SK-MEL-5 (cell line): ENCODE measurements at regions not wholly inside any gene's neighbourhood (a gene's known extent, or its start where the extent isn't known, plus 50 kb on each side); places are given as distances from the start of the nearest gene placed in this dataset.
"Not testable (repeated sequence)": the region's sequence is repeated elsewhere in the genome, so short reads cannot be mapped to it uniquely, and the experiment has no call there.

ENCODE experiments used
- DNase-seq: peaks from one replicate; pipeline ENCODE4 v3.0.0-alpha.2; 2016; ENCODE audit warnings: low read depth, low spot score
- in situ Hi-C: cut with HindIII; loops from 2 replicates; pipeline ENCODE4 v1.10.0; 2016; ENCODE audit warnings: low sequenced_read_pairs, high pct_unique_total_duplicates, low pct_unique_long_range_greater_than_20kb

DNA sequence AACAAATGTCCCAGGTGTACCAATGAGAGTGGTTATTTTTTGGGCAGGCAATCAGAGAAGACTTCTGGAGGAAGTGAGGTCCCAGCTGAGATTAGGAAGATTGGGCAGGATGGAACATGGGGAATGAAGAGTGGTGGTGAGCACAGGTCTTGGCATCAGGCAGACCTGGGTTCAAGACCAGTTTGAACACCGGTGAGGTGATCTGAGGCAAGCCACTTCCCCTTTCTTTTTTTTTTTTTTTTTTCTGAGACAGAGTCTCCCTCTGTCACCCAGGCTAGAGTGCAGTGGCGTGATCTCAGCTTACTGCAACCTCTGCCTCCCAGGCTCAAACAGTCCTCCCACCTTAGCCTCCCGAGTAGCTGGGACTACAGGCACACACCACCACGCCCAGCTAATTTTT is 134.4 kb downstream of the PHETA1 start:
- in situ Hi-C loops, result not testable (repeated sequence)

DNA sequence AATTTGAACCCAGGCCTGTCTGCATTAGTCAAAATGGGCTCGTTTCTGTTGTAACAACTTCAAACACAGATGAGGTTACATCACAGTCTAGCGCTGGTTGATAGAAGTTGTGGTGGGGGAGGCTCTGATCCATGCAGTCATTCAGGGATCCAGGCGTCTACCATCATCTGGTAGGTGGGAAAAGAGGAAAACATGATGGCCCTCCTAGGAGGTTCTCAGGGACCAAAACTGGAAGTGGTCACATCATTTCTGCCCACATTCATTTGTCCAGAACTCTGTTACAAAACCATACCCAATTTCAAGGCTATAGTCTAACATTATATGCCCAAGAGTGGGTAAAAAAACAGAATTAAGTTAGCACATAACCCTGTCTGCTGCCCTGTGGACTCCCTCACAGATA is 135.1 kb downstream of the PHETA1 start:
- DNase-seq, result no peak
- in situ Hi-C loops, result no loop called here

More for the DNA sequence above, 134.4 kb downstream of the PHETA1 start:
- not testable (repeated sequence) for DNase-seq

DNA sequence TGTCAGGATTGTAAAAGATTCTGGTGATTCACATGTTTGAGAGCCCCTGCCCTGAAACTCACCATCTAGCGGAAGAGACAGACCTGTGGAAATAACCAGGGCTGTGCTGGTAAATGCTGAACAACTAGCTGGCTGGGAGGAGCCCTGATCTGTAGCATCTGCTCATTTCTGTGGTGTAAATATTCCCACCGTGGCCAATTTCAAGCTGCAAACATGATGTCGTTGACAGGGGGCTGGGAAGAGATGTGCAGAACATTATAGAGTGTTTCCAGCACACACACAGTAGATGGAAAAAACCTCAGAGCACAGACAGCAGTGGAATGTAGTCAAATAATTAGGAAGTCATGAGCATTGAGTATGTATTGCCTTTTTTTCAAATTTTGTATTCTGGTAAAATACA is 138.2 kb downstream of the PHETA1 start:
- in situ Hi-C loops, result no loop called here
- DNase-seq, result no peak

DNA sequence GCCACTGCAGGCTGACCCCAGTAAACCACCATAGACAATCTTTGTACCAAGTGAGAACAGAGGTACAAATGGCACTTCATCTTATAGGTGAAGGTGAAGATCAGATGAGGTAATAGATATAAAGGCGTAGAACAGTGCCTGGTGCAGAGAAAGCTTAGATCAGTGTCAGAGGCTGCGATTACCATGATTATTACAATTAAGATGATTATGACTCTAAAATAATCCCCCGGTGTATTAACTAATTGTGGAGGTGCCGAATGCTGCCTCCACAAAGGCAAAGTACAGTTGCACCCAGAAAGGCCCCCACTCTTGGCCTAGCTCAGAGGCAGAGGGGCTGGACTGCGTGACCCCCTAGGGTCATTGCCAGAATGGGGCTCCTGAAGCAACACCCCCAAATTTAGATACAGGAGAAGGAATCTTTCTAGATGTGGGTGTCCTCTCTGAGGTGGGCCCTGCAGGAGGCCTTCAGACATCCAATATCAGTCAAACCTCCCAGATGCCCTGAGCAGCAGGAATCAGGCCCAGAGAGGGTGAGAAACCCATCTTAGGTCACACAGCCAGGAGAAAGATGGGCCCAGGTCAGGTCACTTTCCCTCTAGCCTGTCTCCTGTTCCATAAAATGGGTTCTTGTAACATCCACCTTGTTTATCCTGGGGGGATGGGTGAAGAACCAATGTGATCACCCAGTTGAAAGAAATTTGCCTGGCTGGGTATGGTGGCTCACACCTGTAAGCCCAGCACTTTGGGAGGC is 139.8 kb downstream of the PHETA1 start:
- in situ Hi-C loops, result no loop called here
- no peak for DNase-seq

DNA sequence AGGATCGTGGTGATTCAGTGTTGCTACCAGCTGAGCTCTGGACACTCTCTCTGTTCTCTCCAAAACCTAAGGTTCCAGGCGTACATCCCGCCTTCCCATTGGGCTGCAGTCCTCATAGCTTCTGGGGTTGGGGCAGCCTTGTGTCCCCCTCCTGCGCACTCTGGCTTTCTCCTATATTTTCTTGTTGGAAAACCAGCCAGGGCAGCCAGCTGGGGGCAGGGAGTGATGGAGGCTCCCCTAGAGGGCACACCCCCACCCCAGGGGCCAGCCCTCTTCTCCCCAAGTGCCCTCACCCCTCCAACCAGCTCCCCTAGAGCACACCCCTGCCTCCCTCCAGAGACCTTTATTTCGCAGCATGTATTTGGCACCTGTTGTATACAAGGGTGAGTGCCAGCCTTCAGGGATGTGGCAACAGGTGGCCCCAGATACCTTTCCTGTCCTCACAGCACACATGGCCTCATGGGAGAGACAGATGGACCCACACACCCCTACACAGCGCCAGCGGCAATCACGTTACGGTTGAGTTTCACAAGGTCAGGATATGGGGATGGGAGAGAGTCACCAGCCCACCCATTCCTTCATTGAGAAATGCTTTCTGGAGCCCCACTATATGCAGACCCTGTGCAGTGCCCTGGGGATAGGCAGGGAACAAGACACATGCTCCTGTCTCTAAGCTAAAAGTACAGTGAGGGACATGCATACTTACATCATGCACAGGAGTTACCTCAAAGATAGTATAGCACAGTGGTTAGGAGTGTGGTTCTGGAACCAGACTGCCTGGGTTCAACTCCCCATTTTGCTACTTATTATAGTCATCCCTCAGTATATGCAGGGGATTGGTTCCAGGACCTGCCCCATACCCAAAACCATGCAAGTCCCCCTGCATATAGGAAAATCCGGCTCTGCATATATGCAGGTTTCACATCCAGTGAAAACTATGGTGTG is 141.1 kb downstream of the PHETA1 start:
- in situ Hi-C loops, result no loop called here
- DNase-seq, result no peak

DNA sequence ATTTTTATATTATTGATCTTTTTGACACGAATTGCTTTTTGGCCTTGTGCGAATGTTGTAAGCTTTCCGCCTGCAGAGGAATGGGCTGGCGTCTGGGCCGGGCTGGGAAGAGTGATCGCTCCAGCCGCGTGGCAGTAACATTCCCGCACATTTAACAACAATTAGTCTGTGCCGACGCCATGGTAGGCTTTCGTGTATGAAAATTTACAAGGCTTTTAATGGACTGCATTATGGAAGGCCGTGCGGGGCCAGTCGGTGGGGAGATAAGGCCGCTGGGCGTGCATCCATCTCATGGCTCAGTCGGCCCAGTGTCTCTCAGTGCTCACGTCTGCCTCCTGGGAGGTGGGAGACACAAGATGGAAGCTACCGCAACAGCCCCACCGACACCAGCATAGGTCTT is 142.2 kb downstream of the PHETA1 start:
- in situ Hi-C loops, result no loop called here

DNA sequence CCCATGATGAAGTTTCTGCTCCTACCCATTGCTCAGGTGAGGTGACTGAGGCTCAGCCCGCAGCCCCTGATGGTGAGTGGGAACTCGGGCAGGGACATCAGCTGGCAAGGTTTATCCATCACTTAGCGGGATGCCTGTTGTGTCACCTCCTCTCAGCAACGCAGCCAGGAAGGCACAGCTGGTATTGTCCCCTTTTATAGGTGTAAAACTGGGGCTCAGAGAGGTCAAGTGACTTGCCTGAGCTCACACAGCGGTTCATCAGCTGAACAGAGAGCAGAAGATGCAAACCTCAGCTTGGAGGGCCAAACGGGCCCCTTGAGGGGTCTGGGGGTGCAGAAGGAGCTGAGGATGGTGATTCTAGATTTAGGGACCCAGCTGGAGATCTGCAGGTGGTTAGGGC is 143.6 kb downstream of the PHETA1 start:
- in situ Hi-C loops, result no loop called here

More for the DNA sequence above, 142.2 kb downstream of the PHETA1 start:
- no peak for DNase-seq

DNA sequence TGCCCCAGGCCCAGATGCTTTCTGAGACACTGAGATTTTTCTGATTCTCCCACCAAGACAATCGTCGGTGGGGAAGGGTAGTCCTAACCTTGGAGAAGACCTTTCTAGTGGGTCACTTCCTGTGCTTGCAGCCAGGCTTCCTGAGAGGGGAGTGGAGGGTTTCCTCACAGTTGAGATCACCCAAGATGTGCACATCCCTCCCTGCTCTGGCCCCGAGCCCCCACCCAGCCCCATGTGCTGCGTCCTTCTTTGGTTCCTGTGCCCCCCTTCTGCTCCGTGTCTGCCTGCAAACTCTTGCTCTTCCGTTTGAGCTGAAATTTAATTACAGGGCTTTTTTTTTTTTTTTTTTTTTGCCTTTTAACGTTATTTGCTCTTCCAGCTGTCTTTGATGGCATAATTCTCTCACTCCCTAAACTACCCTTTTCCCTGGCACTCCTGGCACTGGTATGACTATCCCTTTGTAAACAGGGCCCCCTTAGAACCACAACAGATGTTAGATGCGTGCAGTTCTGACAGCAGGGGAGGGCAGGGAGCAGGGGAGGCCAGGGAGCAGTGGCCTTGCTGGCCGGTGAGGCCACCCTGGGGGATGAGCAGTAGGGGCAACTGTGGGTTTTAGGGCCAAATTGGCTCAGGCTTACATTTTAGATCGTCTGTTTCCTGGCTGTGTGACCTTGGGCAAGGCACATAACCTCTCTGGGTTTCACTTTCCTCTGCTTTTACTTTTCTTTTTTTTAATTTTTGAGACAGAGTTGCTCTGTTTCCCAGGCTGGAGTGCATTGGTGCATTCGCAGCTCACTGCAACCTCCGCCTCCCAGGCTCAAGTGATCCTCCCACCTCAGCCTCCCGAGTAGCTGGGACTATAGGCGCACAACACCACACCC is 144.5 kb downstream of the PHETA1 start:
- no peak for DNase-seq
- in situ Hi-C loops, result no loop called here

More for the DNA sequence above, 143.6 kb downstream of the PHETA1 start:
- no peak for DNase-seq

DNA sequence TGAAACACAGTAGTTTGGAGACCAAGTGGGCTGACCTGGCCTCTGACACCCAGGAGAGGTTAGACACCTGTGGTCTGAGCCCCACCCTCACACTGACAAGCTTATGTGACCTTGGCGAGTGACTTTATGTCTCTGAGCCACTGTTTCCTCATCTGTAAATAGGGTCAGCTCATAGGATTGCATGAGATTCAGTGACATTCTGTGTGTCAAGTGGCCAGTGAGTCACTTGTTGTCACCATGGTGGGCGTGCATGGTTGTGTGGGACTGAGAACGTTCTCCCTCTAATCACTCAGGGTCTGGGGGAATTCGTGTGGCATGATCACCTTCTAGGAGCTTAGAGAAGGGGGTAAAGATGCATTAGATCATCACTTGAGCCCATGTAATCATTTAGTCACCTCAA is 146.4 kb downstream of the PHETA1 start:
- no peak for DNase-seq
- in situ Hi-C loops, result no loop called here

DNA sequence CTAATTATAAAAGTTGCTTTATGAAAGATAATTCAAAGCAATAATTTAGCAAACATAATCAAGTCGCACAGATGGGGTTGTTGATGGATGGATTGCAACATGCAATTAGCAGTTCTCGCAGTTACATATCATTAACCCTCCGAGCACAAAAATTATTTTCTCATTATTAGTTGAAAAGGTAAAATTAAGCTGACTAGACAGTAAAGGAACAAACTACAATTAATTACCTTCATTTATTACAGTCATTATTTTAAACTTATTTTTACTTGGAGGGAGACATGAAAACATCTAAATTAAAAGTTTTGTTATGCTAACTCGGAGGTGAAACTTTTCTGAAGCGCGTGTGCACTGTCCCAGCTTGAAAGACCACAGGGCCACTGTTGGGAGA is 146.9 kb downstream of the PHETA1 start:
- no peak for DNase-seq
- in situ Hi-C loops, result no loop called here

DNA sequence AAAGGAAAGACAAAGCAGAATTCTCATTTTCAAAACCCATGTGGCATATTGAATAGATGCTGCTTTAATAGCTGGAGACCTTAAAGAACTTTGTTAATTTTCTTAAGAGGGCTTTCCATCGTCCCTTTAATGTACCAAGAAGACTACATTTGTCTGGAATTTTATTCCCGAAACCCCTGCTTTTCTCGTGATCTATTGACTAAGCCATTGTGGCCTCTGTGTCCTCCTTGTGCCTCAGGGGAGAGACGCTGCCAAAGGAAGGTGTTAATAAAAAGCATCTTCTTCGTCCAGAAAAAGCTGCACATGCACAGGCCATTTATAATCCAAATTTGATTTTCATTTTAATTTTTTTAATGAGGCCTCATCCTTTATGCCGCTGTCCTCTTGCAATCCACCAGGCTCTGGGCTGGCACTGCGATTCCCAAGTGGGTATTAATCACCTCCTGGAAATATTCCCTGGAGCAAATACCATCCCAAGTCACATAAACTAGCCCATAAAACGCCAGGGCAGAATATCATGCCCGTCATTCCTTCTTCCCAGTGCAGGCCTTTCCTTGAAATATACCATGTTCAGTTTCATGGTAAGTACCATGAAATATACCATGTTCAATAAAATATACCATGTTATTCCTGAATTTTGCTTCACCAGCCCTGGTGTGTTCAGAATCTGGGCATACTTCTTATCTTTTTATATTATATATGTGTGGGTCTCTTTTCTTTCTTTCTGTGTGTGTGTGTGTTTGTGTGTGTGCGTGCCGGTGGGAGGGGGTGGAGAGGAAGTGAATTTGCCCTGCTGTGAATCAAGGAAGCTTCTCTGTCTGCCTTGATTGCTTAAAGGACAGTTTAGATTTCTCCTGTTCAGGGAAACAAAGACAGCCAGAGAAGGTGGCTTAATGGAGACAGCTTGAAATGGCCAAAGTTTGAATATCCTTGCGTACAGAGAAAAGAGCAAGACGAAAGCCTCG is 147.6 kb downstream of the PHETA1 start:
- in situ Hi-C loops, result no loop called here
- DNase-seq, result peak; percentile 77

DNA sequence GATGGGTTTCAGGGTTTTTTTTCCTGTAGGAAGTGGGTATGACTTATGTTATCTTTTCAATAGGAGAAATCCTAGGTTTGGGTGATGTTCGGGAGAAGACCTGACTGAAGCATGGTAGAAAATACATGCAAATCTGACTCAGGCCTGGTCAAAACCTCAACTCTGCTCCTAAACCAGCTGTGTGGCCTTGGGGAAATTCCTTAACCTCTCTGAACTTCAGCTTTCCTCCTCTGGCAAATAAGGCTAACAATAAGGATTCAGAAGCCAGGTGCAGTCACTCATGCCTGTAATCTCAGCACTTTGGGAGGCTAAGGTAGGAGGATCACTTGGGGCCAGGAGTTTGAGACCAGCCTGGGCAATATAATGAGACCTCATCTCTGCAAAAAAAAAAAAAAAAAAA is 148.5 kb downstream of the PHETA1 start:
- in situ Hi-C loops, result no loop called here
- DNase-seq, result no peak

DNA sequence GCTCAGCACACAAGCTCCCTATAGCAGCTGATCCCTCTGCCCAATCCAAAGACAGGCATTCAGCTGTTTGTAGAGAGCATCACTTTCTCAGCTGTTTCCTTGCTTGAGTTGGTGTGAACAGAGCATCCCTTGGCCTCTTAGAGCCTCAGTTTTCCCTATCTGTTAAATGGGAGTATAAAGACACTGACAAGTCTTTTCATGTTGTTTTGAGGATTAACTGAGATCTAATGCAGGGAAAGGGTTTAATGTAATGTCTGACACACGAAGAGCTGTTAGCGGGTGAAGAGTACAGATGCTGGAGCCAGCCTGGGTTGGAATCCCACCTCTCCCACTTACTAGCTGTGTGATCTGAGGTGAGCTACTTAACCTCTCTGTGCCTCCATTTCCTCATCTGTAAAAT is 149.5 kb downstream of the PHETA1 start:
- in situ Hi-C loops, result no loop called here
- peak; percentile 13 for DNase-seq

DNA sequence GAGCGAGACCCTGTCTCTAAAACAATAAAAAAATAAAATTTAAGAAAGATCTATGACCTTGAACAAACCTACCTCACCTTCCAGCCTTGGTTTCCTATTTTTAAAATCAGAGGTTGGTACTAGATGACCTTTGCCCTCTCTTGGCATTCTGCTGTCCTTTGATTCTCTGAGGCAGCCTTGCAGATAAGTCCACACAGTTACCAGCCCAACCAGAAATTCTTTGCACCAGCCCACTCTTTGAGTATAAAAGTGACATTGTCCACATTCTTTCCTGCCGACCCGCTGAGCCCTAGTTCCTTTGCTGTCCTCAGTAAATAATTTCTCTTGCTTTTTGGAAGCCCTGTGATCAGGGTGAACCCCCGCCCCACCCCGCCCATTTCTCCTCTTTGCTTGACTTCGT is 150.4 kb downstream of the PHETA1 start:
- in situ Hi-C loops, result no loop called here
- DNase-seq, result peak; percentile 40

DNA sequence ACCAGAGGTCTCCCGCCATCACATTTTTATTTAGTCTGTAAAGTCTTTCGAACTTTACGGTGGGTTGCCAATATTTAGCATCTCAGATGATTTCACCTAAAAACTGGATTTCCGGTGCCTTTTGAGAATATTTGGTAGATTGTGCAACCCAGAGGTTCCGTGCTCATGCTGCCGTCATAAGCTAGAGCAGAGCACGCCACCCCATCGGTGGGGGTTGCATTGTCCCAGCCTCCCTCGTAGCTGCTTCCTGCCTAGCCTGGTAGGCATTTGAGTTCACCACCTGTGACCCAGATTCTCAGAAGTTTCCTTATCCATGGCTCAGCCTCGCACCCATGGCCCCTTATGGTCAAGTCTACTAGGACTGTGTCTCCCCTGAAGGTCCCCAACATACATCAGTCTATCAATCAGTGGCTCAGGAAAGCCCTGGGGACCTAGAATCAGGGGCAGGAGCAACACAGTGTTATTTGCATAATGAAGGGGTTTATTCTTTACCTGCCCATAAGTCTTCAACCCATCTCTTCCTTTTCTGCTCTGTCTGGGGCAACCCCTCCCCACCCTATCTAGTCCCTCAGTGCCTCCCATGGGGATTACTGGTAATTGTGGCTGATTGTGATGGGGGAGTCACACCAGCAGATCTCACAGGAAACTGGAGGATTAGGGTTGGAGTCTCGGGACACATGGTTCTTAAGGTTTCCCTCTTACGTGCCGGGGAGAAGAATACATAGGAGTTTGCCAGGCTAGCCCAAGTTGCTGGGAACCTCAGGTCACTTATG is 152.3 kb downstream of the PHETA1 start:
- in situ Hi-C loops, result no loop called here
- no peak for DNase-seq

DNA sequence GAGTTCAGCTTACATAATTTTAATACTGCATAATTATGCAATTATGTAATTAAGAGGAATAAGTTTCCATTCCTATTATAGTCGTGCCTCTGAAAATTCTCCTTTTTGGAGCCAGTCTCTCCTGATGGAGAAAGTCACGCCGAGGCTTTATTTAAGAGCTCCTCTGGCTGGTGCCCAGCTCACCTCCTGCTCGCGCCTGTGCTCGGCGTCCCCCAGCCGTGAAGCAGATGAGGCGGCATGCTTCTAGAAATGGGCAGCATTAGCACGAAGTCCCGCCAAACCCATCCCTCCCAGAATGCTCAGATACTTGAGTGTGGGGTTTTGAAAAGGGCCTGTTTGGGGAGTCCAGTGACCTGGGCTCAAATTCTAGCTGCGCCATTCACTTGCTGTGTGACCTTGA is 153.0 kb downstream of the PHETA1 start:
- in situ Hi-C loops, result no loop called here
- DNase-seq, result no peak
